HG03520 (cell line): ENCODE measurements at regions not wholly inside any gene's neighbourhood (a gene's known extent, or its start where the extent isn't known, plus 50 kb on each side); places are given as distances from the start of the nearest gene placed in this dataset.

Experiments used
- ATAC-seq: cut with Tn5 transposase; IDR thresholded peaks from one replicate; pipeline ENCODE4 v1.9.1; 2021; ENCODE audit warnings: mild to moderate bottlenecking, moderate library complexity; ENCODE audit not compliant: unreplicated experiment

GRCh38 chr14:38777401-38777800 lies 325.6 kb downstream of the SEC23A start:
- ATAC-seq = no peak

DNA sequence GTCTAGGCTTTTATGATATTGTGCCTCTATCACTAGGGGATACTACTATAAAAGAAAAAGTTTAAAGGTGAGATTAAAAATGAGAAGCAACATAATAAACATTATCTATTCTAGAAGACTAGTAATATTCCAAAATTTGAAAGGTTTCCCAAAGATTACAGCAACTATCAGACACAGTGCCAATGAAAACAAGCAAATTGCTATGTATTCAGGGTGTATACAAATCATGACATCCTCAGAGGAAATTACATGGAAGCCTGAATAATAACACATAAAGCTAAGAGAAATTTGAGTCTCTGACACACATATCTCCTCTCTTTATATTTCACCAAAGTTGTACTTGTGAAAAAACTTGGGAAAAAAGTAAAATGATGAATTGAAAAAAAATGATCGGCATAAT lies 327.0 kb downstream of the SEC23A start:
- ATAC-seq = no peak

DNA sequence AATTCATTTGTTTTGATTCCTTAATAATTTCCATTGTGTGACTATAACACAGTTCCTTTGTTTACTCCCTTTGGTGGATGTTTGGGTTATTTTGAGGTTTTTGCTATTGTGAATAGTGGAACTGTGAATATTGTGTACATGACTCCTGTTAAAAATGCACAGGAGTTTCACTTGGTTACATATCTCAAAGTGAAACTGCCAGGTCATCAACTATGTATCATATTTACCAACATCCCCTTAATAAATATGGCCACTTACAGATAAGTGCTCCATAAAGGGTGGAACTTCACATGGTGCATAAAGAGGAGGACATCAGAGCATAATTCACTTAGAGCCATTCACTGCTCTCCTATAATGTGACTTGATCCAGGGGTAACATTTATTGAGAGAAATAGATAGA lies 328.9 kb downstream of the SEC23A start:
- ATAC-seq = no peak

DNA sequence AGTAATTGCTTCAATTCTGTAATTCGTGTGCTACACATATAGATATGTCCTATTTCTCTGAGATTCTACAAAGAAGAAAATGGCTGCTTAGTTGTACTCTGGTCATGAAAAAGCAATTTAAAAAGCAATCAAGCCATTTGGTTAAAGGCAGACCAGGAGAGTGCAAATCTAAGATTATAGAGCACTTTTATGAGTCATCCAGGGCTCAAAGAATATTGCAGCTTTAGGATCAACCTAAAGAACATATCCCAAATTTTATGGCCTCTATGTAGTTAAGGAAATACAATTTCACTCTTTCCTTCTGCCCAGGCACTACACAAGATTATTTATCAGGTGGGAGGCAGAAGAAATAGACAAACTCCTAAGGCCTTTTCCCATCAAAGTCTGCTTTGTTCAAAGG lies 332.8 kb downstream of the SEC23A start:
- ATAC-seq = no peak

DNA sequence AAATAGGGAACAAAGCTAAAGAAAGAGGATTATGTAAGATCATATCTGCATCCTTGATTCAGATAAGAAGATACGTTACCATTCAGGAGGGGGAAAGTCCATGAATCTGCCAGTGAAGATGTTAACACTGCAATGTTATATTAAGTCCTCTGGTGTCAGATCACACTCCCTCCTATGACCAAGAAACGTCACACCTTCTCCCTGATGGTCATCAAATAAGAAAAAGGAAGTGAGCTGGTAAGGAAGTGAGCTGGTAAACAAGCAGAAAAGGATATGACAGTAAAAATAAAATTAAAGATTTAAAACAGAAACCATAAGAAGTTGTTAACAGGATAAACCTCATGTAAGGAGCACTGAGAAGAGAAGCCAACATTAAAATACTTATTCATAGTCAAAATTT lies 340.2 kb downstream of the SEC23A start:
- ATAC-seq = no peak

DNA sequence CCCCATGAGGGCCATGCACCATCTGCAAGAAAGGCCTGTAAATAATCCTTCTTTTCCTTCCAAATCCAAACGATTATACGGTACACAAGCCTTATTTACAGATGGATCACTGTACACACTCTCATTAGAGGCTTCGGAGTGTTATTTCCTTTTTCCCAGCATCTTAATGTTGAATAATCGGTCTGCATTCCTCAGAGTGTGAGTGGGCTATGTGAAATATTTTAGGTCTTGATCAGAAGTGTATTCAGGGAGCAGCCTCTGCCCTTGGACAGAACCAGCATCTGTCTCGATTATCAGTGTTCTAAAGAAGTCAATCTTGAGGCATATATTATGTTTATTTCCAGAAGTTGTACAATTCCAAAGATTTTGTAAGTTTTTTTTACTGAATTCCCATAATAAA lies 340.6 kb downstream of the SEC23A start:
- ATAC-seq = no peak

GRCh38 chr14:38761033-38761432 lies 342.0 kb downstream of the SEC23A start:
- no peak for ATAC-seq

GRCh38 chr14:38758661-38759060 lies 344.4 kb downstream of the SEC23A start:
- no peak for ATAC-seq

- ATAC-seq = no peak
Observed at GRCh38 chr14:38755036-38755435, 348.0 kb downstream of the SEC23A start.

DNA sequence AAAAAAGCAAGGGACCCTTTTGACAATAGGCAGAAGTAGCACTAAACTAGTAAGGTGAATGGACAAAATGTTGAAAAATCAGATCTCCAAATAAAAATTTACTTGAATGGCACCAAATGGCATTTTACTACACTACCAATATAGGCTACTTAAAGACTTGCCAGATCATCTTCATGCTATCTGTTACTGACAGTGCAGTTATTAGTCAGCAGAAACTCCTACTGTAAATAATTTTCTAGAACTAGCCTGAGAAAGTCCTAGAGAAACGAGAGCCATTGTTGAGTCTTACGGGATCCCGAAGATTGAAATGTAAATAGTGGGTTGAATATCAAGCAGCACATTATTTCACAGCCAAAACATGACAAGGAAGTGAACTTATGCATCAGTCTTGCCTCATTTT lies 350.3 kb downstream of the SEC23A start:
- ATAC-seq = no peak

DNA sequence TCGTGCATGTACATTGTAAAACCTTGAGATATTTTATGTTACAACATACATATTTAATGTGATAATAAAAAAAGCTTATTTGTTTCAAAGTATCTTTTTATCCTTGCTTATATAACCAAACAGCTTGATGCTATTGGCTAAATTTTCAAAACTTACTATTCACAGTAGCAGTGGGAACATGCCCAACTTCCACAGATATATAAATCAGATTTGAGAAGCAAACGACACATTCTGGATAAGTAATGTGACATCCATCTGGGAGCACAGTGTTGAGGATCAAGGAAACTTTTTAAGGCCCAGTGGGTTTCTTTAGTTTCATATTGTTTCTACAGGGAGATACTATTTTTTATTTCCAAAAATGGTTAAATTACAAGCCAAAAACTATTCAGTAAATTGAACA lies 350.7 kb downstream of the SEC23A start:
- ATAC-seq = no peak

DNA sequence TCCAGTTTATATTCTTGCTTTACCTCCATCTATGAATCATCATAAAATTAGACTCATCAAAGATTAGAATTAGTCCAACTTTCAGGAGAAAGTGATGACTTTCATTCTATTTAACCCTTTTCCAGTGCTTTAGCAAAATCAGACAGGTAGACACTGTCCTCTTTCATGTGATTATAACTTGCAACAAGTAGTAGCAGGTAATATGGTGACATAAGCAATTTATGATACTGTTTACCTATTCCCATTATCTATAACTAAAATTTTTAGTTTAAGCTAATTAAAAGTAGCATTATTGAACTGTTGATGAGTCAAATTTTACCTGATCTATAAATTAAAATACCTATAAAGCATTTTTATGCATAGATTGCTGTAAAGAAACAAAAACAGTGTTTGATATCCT lies 351.6 kb downstream of the SEC23A start:
- no peak for ATAC-seq

DNA sequence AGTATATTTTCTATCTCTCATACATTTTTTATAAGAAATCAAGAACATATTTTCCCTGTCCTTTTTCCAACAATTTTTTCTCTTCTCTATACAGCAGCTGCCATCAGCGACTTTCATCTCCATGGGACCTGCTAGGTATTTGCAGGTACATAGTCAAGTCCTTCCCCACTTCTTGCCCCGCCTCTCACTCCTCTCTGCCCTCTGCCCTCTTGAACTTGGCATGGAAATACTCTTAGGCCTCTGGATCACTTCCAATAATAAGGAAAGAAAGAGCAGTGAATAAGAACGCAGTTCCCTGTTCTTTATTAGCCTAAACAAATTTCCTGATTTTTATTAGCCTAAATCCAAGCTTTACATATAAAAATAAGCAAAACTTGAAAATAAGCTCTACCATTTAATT lies 353.1 kb downstream of the SEC23A start:
- ATAC-seq = no peak

- no peak for ATAC-seq
Observed at GRCh38 chr14:38745861-38746260, 357.2 kb downstream of the SEC23A start.

- no peak for ATAC-seq
Observed at GRCh38 chr14:38743966-38744584, 359.0 kb downstream of the SEC23A start.

DNA sequence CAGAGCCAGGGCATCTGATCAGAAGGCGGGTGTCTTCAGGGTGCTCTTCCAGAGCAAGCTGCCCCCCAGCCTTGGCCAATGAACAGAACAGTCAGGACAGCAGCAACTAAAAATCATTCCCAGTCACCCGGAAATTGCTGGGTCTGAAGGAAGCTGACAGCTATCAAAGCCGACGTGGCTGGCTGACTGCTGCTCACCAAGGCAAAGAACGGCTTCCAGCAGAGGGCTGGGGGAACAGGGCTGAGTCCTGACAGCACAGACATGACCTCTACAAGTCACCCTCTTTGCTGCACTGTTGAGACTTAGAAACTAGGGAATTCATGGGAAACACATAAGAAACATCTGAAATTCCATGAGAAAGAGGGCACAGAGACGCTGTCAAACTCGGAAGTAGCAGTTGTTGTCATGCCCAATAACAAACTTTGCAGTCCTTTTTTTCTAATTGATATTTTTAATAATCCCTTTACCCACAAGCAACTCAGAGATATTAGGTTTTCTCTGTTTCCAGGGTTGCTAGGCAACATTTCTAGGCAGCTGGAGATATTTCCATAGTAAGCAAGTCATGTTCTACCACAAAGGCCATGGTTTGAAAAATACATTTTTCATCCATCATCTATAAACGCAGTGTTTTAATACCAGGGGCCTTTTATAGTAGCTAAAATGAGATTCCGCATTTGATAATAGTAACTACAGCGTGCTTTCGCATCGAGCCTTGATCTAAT lies 365.2 kb downstream of the SEC23A start:
- ATAC-seq = no peak

DNA sequence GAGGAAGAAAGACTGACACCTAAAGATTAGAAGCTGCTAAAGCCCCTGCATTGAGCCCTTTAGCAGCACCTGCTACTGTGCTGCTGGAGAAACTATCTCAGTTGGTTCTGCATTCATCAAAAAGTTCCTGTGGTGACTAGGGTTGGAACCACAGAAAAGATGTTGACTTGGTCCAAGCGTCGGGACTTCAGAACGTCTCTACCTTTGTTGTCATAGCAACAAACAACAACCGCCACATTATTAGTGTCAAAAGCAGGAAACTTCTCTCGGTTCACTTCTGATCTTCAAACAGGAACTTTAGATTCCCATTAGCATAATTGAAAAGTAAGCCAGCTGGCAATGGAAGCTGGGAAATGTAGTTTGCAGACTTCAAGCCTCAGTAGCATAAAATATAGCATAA lies 368.0 kb downstream of the SEC23A start:
- no peak for ATAC-seq

GRCh38 chr14:38731962-38732361 lies 371.1 kb downstream of the SEC23A start:
- no peak for ATAC-seq

DNA sequence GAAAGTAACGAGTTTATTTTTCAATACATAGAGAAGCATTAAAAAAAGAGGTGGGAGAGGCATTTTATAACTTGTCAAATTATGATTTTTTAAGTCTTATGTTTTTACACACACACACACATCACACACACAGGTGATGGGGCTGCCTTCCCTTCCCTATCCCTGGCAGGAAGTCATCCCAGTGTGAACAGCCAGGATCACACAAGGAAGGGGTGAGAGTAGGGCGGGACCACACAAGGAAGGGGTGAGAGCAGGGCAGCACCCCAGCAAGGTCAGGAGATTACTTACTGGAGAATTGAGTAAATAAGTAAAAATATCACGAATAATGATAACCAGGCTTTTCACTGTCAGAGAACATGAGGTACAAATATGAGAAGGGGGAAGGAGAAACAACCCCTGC lies 372.6 kb downstream of the SEC23A start:
- no peak for ATAC-seq

- no peak for ATAC-seq
Observed at GRCh38 chr14:38727731-38728130, 375.3 kb downstream of the SEC23A start.

DNA sequence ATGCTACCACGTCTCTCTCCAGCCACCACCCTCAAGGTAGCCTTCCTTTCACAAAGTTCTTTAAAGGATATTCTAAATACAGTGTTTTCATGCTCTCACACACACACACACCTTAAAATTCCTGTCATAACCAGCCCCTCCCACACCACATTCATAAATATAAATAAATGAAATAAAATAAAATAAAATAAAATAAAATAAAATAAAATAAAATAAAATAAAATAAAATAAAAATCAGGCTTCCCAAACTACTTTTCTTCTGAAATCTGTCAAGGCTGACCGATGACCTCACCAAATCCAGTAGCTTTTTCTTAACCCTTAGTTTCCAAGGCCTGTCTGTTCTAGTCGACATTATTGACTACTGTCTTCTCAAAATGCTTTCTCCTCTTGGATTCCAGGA lies 378.4 kb downstream of the SEC23A start:
- no peak for ATAC-seq

DNA sequence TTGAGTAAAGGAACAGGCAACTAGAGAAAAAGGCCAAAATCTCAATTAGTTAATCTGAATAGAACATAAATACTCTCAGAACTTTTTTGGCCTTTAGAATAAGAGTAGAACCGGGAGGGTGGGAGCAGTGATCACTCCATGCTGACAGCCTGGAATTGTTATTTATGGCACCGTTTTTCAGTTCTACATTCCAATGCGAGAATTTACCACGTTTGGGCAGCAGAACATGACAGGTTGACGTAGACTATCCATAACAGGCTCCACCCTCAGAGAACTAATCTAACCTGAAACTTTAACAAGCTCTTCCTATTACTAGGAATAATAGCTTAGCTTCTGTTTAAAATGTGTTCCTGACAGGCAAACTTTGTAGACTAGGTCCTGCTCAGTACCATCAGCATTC lies 379.1 kb downstream of the SEC23A start:
- ATAC-seq = no peak

GRCh38 chr14:38723277-38723676 lies 379.8 kb downstream of the SEC23A start:
- no peak for ATAC-seq
